ENCODE measurements at regions not wholly inside any gene's neighbourhood (a gene's known extent, or its start where the extent isn't known, plus 50 kb on each side); places are given as distances from the start of the nearest gene placed in this dataset.

DNA sequence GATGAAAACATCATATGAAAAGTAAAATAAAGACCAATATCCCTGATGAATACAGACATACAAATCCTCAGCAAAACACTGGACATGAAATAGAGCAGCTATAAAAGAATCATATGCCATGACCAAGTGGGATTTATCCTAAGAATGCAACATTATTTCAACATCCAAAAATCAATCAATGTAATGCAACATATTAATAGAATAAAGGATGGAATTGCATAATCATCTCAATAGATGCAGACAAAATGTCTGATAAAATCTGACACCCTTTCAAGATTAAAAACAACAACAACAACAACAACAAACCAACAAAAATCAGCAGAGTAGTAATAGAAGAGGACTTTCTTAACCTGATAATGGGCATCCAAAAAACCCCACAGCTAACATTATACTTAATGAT, 63.8 kb upstream of the IL1R1 start:
- DNase-seq = no peak

GRCh38 chr2:102080451-102081242, 61.9 kb upstream of the IL1R1 start:
- peak; percentile 52 for DNase-seq

DNA sequence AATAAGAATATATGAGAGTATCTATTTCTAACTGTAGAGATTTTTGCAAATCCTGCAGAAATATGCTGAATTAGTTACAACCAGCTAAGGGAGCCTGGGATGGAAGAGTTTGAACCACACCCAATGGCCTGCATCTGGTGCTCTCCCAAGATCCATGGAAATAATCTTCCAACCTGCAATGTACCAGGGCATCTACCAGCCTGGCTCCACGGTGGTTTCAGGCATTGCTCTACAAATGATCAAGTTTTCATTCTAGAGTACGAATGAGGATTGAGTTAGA, 61.4 kb upstream of the IL1R1 start:
- DNase-seq = no peak

DNA sequence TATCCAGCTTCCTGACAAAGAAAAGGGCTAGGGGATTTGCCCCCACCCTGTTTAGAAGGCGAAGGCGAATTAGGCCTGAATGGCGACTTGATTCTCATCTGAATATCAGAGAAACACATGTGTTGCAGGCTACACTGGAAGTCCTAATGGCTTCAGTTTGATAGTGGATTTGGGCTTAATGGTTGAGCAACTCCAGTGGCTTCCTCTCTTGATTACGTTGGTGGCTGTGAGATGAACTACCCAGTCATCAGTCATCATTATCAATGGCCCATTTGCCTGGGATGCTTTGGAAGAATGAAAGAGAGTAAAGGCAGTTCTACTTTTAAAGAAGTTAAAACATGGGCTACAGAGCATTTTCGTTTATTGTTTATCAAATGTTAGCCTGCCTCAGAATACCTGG, 60.9 kb upstream of the IL1R1 start:
- DNase-seq = peak; percentile 61

DNA sequence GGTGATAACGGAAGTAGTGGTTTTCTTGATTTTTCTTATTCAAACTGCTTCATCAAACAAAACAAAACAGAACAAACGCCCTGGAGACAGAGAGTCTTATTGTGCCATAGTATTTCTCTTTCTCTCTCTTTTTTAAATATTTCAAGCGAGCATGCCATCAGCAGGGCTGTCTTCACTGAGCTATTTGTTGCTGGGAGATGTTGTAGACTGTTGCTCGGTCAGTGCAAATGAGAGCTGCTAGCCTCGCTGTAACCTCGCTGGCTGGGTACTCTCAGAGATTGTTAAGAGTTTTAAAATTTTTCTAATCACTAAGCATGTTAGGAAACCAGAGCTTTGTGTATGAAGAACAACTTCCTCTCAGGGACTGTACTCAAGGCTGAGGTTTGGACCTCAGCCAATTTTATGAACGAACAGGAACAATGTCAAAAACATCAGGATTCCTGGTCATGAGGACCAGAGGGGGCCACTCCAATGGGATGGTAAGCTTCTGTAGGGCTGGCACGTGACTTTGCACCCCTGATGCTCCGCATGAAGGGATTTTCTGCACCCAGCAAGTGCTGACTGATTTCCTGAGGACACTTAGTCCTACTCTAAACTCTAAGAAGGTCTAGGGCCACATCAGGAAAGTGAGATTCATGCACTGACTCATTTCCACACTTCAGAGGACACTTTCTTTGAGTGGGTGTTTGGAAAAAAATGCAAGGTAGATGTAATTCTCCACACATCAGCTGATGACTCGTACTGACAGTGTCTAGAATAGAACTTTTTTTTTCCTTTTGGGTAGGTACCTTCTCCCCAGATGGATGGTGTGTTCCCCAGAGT, 59.8 kb upstream of the IL1R1 start:
- peak; percentile 93 for DNase-seq

- DNase-seq = no peak
Observed at GRCh38 chr2:102083393-102083703, 59.2 kb upstream of the IL1R1 start.

GRCh38 chr2:102084651-102085050, 57.9 kb upstream of the IL1R1 start:
- DNase-seq = no peak

DNA sequence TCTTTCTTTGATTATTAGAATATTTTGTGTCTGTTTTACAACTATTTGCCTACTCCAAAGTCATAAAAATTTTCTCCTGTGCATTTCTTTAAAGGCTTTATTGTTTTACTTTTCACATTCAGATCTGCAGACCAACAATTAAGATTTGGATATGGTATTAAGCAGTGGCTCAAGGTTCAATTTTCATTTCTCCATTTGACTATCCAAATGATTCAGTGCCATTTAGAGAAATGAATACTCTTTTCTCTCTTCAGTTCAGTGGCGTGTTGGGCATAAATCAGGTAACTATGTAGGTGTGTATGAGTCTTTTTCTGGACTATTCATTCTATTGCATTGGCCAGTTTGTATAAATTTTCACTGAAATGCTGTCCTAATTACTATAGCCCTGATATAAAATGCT, 57.3 kb upstream of the IL1R1 start:
- DNase-seq = no peak

GRCh38 chr2:102086150-102086872, 56.2 kb upstream of the IL1R1 start:
- no peak for DNase-seq

- no peak for DNase-seq
Observed at GRCh38 chr2:102091121-102091520, 51.4 kb upstream of the IL1R1 start.

- DNase-seq = no peak
Observed at GRCh38 chr2:102091908-102092307, 50.6 kb upstream of the IL1R1 start.

- no peak for DNase-seq
Observed at GRCh38 chr2:102092535-102092934, 50.0 kb upstream of the IL1R1 start.

Measured in MV-4-11 (cell line).